SK-N-SH treated with all-trans-retinoic acid at 6 μM for 48 hours (cell line): ENCODE measurements at regions not wholly inside any gene's neighbourhood (a gene's known extent, or its start where the extent isn't known, plus 50 kb on each side); places are given as distances from the start of the nearest gene placed in this dataset.

Experiments used
- ATAC-seq: fragments of 200-7000 bp; cut with Tn5 transposase; 3 replicates; pipeline ENCODE4 v1.9.1; 2020; ENCODE audit warnings: mild to moderate bottlenecking, moderate library complexity
- ARNTL ChIP-seq: fragments of 450-650 bp; formaldehyde crosslinking; IDR thresholded peaks from 2 replicates; pipeline ENCODE4 v1.5.0; 2020; ENCODE audit warnings: low read depth, mild to moderate bottlenecking, moderate library complexity, borderline replicate concordance
- BACH2 ChIP-seq: fragments of 250-450 bp; sonication (Bioruptor Pico); IDR thresholded peaks from 2 replicates; pipeline ENCODE4 v1.9.0; 2021; ENCODE audit warnings: mild to moderate bottlenecking, borderline replicate concordance
- CREB5 ChIP-seq: fragments of 250-450 bp; sonication (Bioruptor Pico); IDR thresholded peaks from 2 replicates; pipeline ENCODE4 v1.5.1; 2020; ENCODE audit warnings: low read depth, mild to moderate bottlenecking, moderate library complexity
- CSDC2 ChIP-seq: fragments of 250-450 bp; sonication (Bioruptor Pico); IDR thresholded peaks from 2 replicates; pipeline ENCODE4 v1.5.0; 2020; ENCODE audit warnings: mild to moderate bottlenecking, moderate library complexity
- ESRRG ChIP-seq: fragments of 250-450 bp; sonication (Bioruptor Pico); IDR thresholded peaks from 2 replicates; pipeline ENCODE4 v1.6.1; 2021; ENCODE audit warnings: mild to moderate bottlenecking
- ISL1 ChIP-seq: fragments of 250-450 bp; sonication (Bioruptor Pico); IDR thresholded peaks from 2 replicates; pipeline ENCODE4 v2.1.2; 2022; ENCODE audit warnings: mild to moderate bottlenecking, moderate library complexity
- OSR1 ChIP-seq: fragments of 250-450 bp; sonication (Bioruptor Pico); IDR thresholded peaks from 2 replicates; pipeline ENCODE4 v1.8.0; 2022; ENCODE audit warnings: moderate library complexity, mild to moderate bottlenecking, inconsistent platforms
- PPARA ChIP-seq: fragments of 250-450 bp; sonication (Bioruptor Pico); IDR thresholded peaks from 2 replicates; pipeline ENCODE4 v1.5.0; 2020; ENCODE audit warnings: mild to moderate bottlenecking, borderline replicate concordance
- RARB ChIP-seq: fragments of 250-450 bp; sonication (Bioruptor Pico); IDR thresholded peaks from 2 replicates; pipeline ENCODE4 v1.8.0; 2021; ENCODE audit warnings: mild to moderate bottlenecking, moderate library complexity
- SNAI2 ChIP-seq: fragments of 250-450 bp; sonication (Bioruptor Pico); IDR thresholded peaks from 2 replicates; pipeline ENCODE4 v1.5.0; 2020; ENCODE audit warnings: mild to moderate bottlenecking, moderate library complexity
- TCF4 ChIP-seq: fragments of 250-450 bp; sonication (Bioruptor Pico); IDR thresholded peaks from 2 replicates; pipeline ENCODE4 v1.8.0; 2021; ENCODE audit warnings: mild to moderate bottlenecking, moderate library complexity, borderline replicate concordance
- TOX ChIP-seq: fragments of 250-450 bp; sonication (Bioruptor Pico); IDR thresholded peaks from 2 replicates; pipeline ENCODE4 v1.8.0; 2021; ENCODE audit warnings: mild to moderate bottlenecking, moderate library complexity, borderline replicate concordance
- ZC3H10 ChIP-seq: fragments of 250-450 bp; sonication (Bioruptor Pico); IDR thresholded peaks from 2 replicates; pipeline ENCODE4 v1.5.1; 2021; ENCODE audit warnings: mild to moderate bottlenecking, moderate library complexity
- ZFP3 ChIP-seq: fragments of 250-450 bp; sonication (Bioruptor Pico); IDR thresholded peaks from 2 replicates; pipeline ENCODE4 v1.5.0; 2020; ENCODE audit warnings: mild to moderate bottlenecking, moderate library complexity
- ZFP30 ChIP-seq: fragments of 450-650 bp; formaldehyde crosslinking; IDR thresholded peaks from 2 replicates; pipeline ENCODE4 v1.5.0; 2022; ENCODE audit warnings: mild to moderate bottlenecking, moderate library complexity
- ZNF565 ChIP-seq: fragments of 450-650 bp; formaldehyde crosslinking; conservative IDR thresholded peaks from 2 replicates; pipeline ENCODE4 v1.5.0; 2020; ENCODE audit warnings: low read depth, mild to moderate bottlenecking, moderate library complexity
- ZNF70 ChIP-seq: fragments of 450-650 bp; formaldehyde crosslinking; IDR thresholded peaks from 2 replicates; pipeline ENCODE4 v1.5.0; 2020; ENCODE audit warnings: mild to moderate bottlenecking, moderate library complexity
- ZNF8 ChIP-seq: fragments of 450-650 bp; formaldehyde crosslinking; IDR thresholded peaks from 2 replicates; pipeline ENCODE4 v1.5.0; 2020; ENCODE audit warnings: mild to moderate bottlenecking, moderate library complexity
- TF ChIP-seq, protein P1 (sequence below): fragments of 250-450 bp; sonication (Bioruptor Pico); IDR thresholded peaks from 2 replicates; pipeline ENCODE4 v1.8.0; 2020; ENCODE audit warnings: mild to moderate bottlenecking, moderate library complexity, borderline replicate concordance
- TF ChIP-seq, protein P2 (sequence below): fragments of 250-450 bp; sonication (Bioruptor Pico); IDR thresholded peaks from 2 replicates; pipeline ENCODE4 v1.5.1; 2021; ENCODE audit warnings: mild to moderate bottlenecking, moderate library complexity

GRCh38 chr2:19462256-19462645 lies 103.8 kb upstream of the OSR1 start:
- TF ChIP-seq ZNF8 (CRISPR knock-in tag): no peak
- no peak for TF ChIP-seq BACH2 (CRISPR knock-in tag)
- no peak for TF ChIP-seq ZNF70
- TF ChIP-seq SNAI2 (CRISPR knock-in tag): no peak
- no peak for TF ChIP-seq OSR1 (CRISPR knock-in tag)
- no peak for TF ChIP-seq RARB
- TF ChIP-seq ZNF565 (CRISPR knock-in tag): no peak
- no peak for TF ChIP-seq TOX (CRISPR knock-in tag)
- TF ChIP-seq ARNTL: no peak
- TF ChIP-seq, protein P1, sequence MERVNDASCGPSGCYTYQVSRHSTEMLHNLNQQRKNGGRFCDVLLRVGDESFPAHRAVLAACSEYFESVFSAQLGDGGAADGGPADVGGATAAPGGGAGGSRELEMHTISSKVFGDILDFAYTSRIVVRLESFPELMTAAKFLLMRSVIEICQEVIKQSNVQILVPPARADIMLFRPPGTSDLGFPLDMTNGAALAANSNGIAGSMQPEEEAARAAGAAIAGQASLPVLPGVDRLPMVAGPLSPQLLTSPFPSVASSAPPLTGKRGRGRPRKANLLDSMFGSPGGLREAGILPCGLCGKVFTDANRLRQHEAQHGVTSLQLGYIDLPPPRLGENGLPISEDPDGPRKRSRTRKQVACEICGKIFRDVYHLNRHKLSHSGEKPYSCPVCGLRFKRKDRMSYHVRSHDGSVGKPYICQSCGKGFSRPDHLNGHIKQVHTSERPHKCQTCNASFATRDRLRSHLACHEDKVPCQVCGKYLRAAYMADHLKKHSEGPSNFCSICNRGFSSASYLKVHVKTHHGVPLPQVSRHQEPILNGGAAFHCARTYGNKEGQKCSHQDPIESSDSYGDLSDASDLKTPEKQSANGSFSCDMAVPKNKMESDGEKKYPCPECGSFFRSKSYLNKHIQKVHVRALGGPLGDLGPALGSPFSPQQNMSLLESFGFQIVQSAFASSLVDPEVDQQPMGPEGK (CRISPR knock-in tag): no peak
- TF ChIP-seq ZFP30 (CRISPR knock-in tag): no peak
- TF ChIP-seq ZFP3: no peak
- TF ChIP-seq ISL1: no peak
- no peak for TF ChIP-seq TCF4 (CRISPR knock-in tag)
- TF ChIP-seq, all 23 proteins: peak for 0
- ATAC-seq: no peak

DNA sequence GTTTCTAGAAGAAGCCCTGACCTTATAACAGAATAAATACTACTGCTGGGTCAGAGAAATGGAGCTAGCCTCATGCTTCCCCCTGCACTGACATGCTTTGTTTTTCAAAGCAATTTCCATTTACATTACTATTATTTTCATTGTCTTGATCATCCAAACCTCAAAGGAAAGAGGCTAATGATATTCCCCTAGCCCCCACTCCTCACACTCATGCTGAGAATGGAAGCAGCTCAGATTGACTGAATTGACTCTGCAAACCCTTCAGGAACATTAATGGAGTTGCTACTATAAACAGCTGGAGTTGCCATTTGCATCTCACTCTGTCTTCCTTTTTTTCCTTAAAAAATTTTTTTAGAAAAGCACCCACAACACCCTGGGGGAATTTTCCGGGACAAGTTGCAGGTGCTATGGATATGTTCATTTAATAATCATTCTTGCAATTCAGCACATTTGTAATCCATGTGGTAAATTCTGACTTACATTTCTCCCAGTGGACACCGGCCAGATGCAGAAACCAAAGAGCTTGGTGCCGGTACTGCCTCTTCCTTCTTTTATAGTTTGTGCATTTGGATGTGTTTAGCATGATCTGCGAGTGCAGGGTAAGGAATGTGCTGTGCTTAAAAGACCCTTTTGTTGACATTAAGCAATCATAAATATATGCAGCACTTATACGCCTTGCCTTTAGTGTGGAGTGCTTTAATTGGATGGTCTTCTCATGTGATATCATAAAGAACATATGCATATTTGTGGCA lies 103.3 kb upstream of the OSR1 start:
- ATAC-seq: no peak

DNA sequence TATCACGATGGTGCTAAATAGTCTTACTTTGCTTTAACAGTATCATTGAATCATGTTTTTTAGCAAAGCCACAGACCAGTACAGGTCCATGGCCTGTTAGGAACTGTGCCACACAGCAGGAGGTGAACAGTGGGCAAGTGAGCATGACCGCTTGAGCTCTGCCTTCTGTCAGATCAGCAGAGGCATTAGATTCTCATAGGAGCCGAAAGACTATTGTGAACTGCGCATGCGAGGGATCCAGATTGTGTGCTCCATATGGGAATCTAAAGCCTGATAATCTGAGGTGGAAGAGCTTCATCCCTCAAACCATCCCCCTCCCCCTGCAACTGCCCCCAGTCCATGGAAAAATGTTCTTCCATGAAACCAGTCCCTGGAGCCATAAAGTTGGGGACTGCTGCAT lies 102.3 kb upstream of the OSR1 start:
- TF ChIP-seq SNAI2 (CRISPR knock-in tag) (no peak), ARNTL (no peak), ESRRG (CRISPR knock-in tag) (no peak), CSDC2 (CRISPR knock-in tag) (no peak), ZNF565 (CRISPR knock-in tag) (no peak), ZFP3 (no peak)
- no peak for ATAC-seq

More for the DNA sequence above, 103.3 kb upstream of the OSR1 start:
- TF ChIP-seq, protein P2, sequence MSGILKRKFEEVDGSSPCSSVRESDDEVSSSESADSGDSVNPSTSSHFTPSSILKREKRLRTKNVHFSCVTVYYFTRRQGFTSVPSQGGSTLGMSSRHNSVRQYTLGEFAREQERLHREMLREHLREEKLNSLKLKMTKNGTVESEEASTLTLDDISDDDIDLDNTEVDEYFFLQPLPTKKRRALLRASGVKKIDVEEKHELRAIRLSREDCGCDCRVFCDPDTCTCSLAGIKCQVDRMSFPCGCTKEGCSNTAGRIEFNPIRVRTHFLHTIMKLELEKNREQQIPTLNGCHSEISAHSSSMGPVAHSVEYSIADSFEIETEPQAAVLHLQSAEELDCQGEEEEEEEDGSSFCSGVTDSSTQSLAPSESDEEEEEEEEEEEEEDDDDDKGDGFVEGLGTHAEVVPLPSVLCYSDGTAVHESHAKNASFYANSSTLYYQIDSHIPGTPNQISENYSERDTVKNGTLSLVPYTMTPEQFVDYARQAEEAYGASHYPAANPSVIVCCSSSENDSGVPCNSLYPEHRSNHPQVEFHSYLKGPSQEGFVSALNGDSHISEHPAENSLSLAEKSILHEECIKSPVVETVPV: no peak
- TF ChIP-seq PPARA (no peak), BACH2 (CRISPR knock-in tag) (no peak)

DNA sequence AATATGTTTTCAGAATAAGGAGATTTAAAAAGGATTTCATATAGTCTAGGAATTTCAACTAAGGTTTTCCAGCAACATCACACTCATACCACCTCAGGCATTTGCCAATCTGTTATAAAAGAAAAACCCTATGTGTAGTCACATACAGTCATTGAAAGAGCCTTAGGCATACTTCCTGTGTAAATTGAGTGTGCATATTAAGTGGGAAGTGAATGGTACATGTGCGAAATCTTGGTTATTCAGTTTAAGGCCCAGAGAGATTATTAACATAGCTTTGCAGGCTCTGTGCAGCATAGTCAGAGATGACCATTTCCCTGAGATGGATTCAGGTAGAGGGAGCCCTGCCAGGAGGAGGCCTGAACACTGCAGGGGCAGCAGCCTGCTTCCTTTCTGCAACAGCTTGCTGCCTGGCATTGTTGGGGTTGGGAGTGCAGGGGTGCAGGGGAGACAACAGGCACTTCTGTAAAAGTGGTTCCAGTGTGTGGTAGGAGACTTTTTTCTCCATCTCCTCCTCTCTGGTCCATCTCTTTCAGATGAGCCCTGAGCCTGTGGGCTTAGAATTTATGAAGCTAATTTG lies 100.1 kb upstream of the OSR1 start:
- ATAC-seq: no peak
- TF ChIP-seq BACH2 (CRISPR knock-in tag) (no peak), CREB5 (CRISPR knock-in tag) (no peak), ZFP3 (no peak)

- TF ChIP-seq PPARA (no peak), BACH2 (CRISPR knock-in tag) (no peak), CSDC2 (CRISPR knock-in tag) (no peak), ZC3H10 (CRISPR knock-in tag) (no peak), RARB (no peak), ZNF8 (CRISPR knock-in tag) (no peak)
- TF ChIP-seq, all 23 proteins: peak for 0
- no peak for ATAC-seq
These were observed 99.4 kb upstream of the OSR1 start for GRCh38 chr2:19457809-19458208.

DNA sequence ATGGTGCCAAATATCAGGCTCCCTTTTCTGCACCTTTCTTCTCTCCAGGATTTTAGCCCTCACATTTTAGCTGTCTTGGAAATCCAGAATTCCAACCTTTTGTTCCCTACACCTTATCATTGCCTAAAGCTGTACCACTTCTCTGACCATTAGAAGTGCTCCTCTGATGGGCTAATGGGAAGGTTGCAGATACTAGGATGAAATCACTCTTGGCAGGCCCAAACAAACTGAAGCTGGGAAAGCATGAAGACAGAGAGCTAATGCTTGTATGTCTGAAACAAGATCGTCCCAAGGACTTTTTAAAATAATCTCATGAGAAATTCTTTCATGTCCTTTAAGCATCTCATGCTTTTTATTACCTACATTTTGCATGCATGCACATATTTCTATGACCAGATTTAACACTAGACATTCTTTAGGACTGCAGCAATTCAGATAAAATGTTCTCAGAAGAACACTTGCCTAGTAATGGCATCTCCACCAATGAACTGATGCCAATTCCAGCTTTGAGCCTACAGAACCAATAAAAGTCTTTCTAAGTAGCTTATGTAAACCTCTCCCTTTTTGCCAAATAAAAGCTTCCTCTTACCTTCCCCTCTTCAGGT lies 98.4 kb upstream of the OSR1 start:
- no peak for ATAC-seq
- TF ChIP-seq ZC3H10 (CRISPR knock-in tag) (no peak), BACH2 (CRISPR knock-in tag) (no peak), RARB (no peak), ISL1 (no peak), ZNF70 (no peak), SNAI2 (CRISPR knock-in tag) (no peak), CREB5 (CRISPR knock-in tag) (no peak), OSR1 (CRISPR knock-in tag) (no peak), TOX (CRISPR knock-in tag) (no peak), PPARA (no peak), CSDC2 (CRISPR knock-in tag) (no peak)
- TF ChIP-seq, protein P1 (CRISPR knock-in tag): no peak
- TF ChIP-seq, protein P2: no peak
